HUES6 (cell line): ENCODE measurements at regions not wholly inside any gene's neighbourhood (a gene's known extent, or its start where the extent isn't known, plus 50 kb on each side); places are given as distances from the start of the nearest gene placed in this dataset.

Source experiments
- H3K27ac ChIP-seq: 2 replicates; pipeline ENCODE4 v1.7.0; 2013; ENCODE audit warnings: low read depth, mild to moderate bottlenecking, low read length, inconsistent platforms
- H3K27me3 ChIP-seq: 2 replicates; pipeline ENCODE4 v1.6.1; 2013; ENCODE audit warnings: low read length; ENCODE audit not compliant: control insufficient read depth, insufficient read depth
- H3K36me3 ChIP-seq: 2 replicates; pipeline ENCODE4 v1.6.1; 2013; ENCODE audit warnings: low read length; ENCODE audit not compliant: control insufficient read depth, insufficient read depth
- H3K4me1 ChIP-seq: 2 replicates; pipeline ENCODE4 v1.6.1; 2013; ENCODE audit warnings: low read length; ENCODE audit not compliant: control insufficient read depth, insufficient read depth
- H3K4me3 ChIP-seq: 2 replicates; pipeline ENCODE4 v1.5.1; 2013; ENCODE audit warnings: low read depth, low read length
- H3K9ac ChIP-seq: one replicate; pipeline ENCODE4 v1.6.1; 2013; ENCODE audit warnings: mild to moderate bottlenecking, low read length
- H3K9me3 ChIP-seq: 2 replicates; pipeline ENCODE4 v1.6.1; 2013; ENCODE audit warnings: low read depth, low read length; ENCODE audit not compliant: control insufficient read depth, insufficient read depth

GRCh38 chr5:34535944-34536623 is 120.0 kb upstream of the RAI14 start:
- peaks cover 12% of the 10 kb centered on the region; the same call in 1 of the 2 replicates for H3K4me1 ChIP-seq

GRCh38 chr5:34536699-34537098 is 119.4 kb upstream of the RAI14 start:
- H3K27ac ChIP-seq: no peak overlapping the region

More at GRCh38 chr5:34535944-34536623, 120.0 kb upstream of the RAI14 start:
- Histone ChIP-seq H3K9me3 (peaks cover under 1% of the 10 kb centered on the region; the same call in 1 of the 2 replicates), H3K9ac (no peak overlapping the region), H3K27me3 (no peaks in the 10 kb centered on the region), H3K4me3 (no peak overlapping the region), H3K27ac (no peak overlapping the region), H3K36me3 (no peaks in the 10 kb centered on the region)

GRCh38 chr5:34538026-34538672 is 118.0 kb upstream of the RAI14 start:
- no peak overlapping the region for H3K27ac ChIP-seq
- H3K27me3 ChIP-seq: no peaks in the 10 kb centered on the region
- H3K9ac ChIP-seq: no peak overlapping the region
- no peaks in the 10 kb centered on the region for H3K36me3 ChIP-seq
- H3K4me1 ChIP-seq: peaks cover 12% of the 10 kb centered on the region; the same call in 1 of the 2 replicates
- no peak overlapping the region for H3K4me3 ChIP-seq
- H3K9me3 ChIP-seq: peaks cover 10% of the 10 kb centered on the region

More at GRCh38 chr5:34536699-34537098, 119.4 kb upstream of the RAI14 start:
- Histone ChIP-seq H3K4me3 (no peak overlapping the region), H3K27me3 (no peaks in the 10 kb centered on the region), H3K36me3 (no peaks in the 10 kb centered on the region), H3K9ac (no peak overlapping the region), H3K9me3 (peaks cover 6% of the 10 kb centered on the region), H3K4me1 (peaks cover 12% of the 10 kb centered on the region; the same call in 1 of the 2 replicates)

GRCh38 chr5:34539183-34539582 is 116.9 kb upstream of the RAI14 start:
- peaks cover 19% of the 10 kb centered on the region for H3K9me3 ChIP-seq
- no peak overlapping the region for H3K27ac ChIP-seq
- no peaks in the 10 kb centered on the region for H3K27me3 ChIP-seq
- H3K4me3 ChIP-seq: no peak overlapping the region
- H3K36me3 ChIP-seq: no peaks in the 10 kb centered on the region
- H3K4me1 ChIP-seq: peaks cover 12% of the 10 kb centered on the region; the same call in 1 of the 2 replicates
- no peak overlapping the region for H3K9ac ChIP-seq

GRCh38 chr5:34541067-34541466 is 115.1 kb upstream of the RAI14 start:
- Histone ChIP-seq H3K36me3 (no peaks in the 10 kb centered on the region; the same call in 1 of the 2 replicates), H3K27ac (no peak overlapping the region), H3K4me1 (peaks cover 6% of the 10 kb centered on the region; the same call in 1 of the 2 replicates), H3K9ac (no peak overlapping the region), H3K27me3 (no peaks in the 10 kb centered on the region), H3K9me3 (peaks cover 38% of the 10 kb centered on the region), H3K4me3 (no peak overlapping the region)

GRCh38 chr5:34542818-34543217 is 113.3 kb upstream of the RAI14 start:
- H3K27ac ChIP-seq: no peak overlapping the region
- H3K4me3 ChIP-seq: no peak overlapping the region

GRCh38 chr5:34543687-34544086 is 112.4 kb upstream of the RAI14 start:
- Histone ChIP-seq H3K4me1 (peaks cover 12% of the 10 kb centered on the region), H3K27ac (no peak overlapping the region), H3K9ac (no peak overlapping the region), H3K27me3 (no peaks in the 10 kb centered on the region), H3K9me3 (peaks cover 56% of the 10 kb centered on the region), H3K36me3 (no peaks in the 10 kb centered on the region; the same call in 1 of the 2 replicates), H3K4me3 (no peak overlapping the region)

More at GRCh38 chr5:34542818-34543217, 113.3 kb upstream of the RAI14 start:
- Histone ChIP-seq H3K9ac (no peak overlapping the region), H3K36me3 (no peaks in the 10 kb centered on the region; the same call in 1 of the 2 replicates), H3K9me3 (peaks cover 56% of the 10 kb centered on the region), H3K27me3 (no peaks in the 10 kb centered on the region), H3K4me1 (peaks cover 5% of the 10 kb centered on the region; the same call in 1 of the 2 replicates)

GRCh38 chr5:34544403-34544802 is 111.7 kb upstream of the RAI14 start:
- Histone ChIP-seq H3K9ac (no peak overlapping the region), H3K9me3 (peaks cover 56% of the 10 kb centered on the region), H3K36me3 (no peaks in the 10 kb centered on the region; the same call in 1 of the 2 replicates), H3K4me1 (peaks cover 17% of the 10 kb centered on the region), H3K4me3 (no peak overlapping the region; the same call in 1 of the 2 replicates), H3K27ac (no peak overlapping the region), H3K27me3 (no peaks in the 10 kb centered on the region)

- no peak overlapping the region for H3K4me3 ChIP-seq
- no peaks in the 10 kb centered on the region; the same call in 1 of the 2 replicates for H3K36me3 ChIP-seq
- no peaks in the 10 kb centered on the region for H3K27me3 ChIP-seq
- H3K9me3 ChIP-seq: peaks cover 56% of the 10 kb centered on the region
- no peak overlapping the region for H3K27ac ChIP-seq
- peaks cover 17% of the 10 kb centered on the region for H3K4me1 ChIP-seq
- no peak overlapping the region for H3K9ac ChIP-seq
Measured at GRCh38 chr5:34545164-34545563, 111.0 kb upstream of the RAI14 start.

- H3K4me3 ChIP-seq: no peak overlapping the region
- no peak overlapping the region for H3K9ac ChIP-seq
- no peaks in the 10 kb centered on the region for H3K27me3 ChIP-seq
- no peaks in the 10 kb centered on the region; the same call in 1 of the 2 replicates for H3K36me3 ChIP-seq
- peaks cover 16% of the 10 kb centered on the region for H3K4me1 ChIP-seq
- H3K27ac ChIP-seq: no peak overlapping the region
- peaks cover 56% of the 10 kb centered on the region for H3K9me3 ChIP-seq
Measured at GRCh38 chr5:34545626-34546025, 110.5 kb upstream of the RAI14 start.
